Ovary (tissue), 3 donors: ENCODE measurements at regions not wholly inside any gene's neighbourhood (a gene's known extent, or its start where the extent isn't known, plus 50 kb on each side); places are given as distances from the start of the nearest gene placed in this dataset.

Experiments used
- POLR2A ChIP-seq: fragments of 450-650 bp; IDR thresholded peaks from one replicate; pipeline ENCODE4 v1.6.1; 2017; ENCODE audit warnings: antibody characterized with exemption, mild to moderate bottlenecking, moderate library complexity
- TF ChIP-seq, protein P1 (sequence below), 3 donors: fragments of 450-650 bp in 2 of 3; fragments of 200-600 bp in 1 of 3; IDR thresholded peaks; one replicate each; pipeline versions ENCODE4 v1.5.1 to v1.8.0; 2016 to 2022; ENCODE audit warnings: antibody characterized with exemption in 3 of 3, mild to moderate bottlenecking in 1 of 3
- donor health status: DM: no; HTN: no; CAD: no.

DNA sequence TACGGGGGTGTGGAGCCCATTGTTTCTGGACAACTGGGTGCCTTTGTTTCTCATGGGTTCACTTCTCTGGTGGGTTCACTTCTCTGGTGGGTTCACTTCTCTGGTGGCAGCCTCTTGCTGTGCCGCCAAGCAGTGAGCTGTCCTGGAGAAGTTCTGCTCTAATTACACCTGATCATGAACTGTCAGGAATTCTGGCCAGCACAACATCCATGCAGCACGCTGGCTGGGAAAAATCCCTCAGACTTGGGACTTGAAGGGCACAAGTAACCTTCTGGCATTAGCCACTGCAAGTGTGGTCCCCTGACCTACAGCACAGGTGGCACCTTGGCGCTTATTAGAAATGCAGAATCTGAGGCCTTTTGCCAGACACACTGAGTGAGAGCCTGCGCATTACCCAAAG, 752.5 kb downstream of the QKI start:
- TF ChIP-seq, protein P1, sequence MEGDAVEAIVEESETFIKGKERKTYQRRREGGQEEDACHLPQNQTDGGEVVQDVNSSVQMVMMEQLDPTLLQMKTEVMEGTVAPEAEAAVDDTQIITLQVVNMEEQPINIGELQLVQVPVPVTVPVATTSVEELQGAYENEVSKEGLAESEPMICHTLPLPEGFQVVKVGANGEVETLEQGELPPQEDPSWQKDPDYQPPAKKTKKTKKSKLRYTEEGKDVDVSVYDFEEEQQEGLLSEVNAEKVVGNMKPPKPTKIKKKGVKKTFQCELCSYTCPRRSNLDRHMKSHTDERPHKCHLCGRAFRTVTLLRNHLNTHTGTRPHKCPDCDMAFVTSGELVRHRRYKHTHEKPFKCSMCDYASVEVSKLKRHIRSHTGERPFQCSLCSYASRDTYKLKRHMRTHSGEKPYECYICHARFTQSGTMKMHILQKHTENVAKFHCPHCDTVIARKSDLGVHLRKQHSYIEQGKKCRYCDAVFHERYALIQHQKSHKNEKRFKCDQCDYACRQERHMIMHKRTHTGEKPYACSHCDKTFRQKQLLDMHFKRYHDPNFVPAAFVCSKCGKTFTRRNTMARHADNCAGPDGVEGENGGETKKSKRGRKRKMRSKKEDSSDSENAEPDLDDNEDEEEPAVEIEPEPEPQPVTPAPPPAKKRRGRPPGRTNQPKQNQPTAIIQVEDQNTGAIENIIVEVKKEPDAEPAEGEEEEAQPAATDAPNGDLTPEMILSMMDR (IDR thresholded peaks at IDR 0.05) = no peak
- no peak for TF ChIP-seq POLR2A
